GM23248 (cell line): ENCODE measurements at regions not wholly inside any gene's neighbourhood (a gene's known extent, or its start where the extent isn't known, plus 50 kb on each side); places are given as distances from the start of the nearest gene placed in this dataset.

Experiments
- EZH2 ChIP-seq: fragments of 200-600 bp; sonication (generic); IDR thresholded peaks from 2 replicates; pipeline ENCODE4 v1.6.1; 2018; ENCODE audit warnings: antibody characterized with exemption, mild to moderate bottlenecking; ENCODE audit not compliant: insufficient read depth, poor library complexity, severe bottlenecking
- EZH2phosphoT487 ChIP-seq: fragments of 200-600 bp; sonication (generic); IDR thresholded peaks from 2 replicates; pipeline ENCODE4 v1.6.1; 2018; ENCODE audit warnings: antibody characterized with exemption, moderate library complexity, mild to moderate bottlenecking, low read depth; ENCODE audit not compliant: insufficient read depth

GRCh38 chr10:84719687-84720086, 391.3 kb downstream of the CCSER2 start:
- no peak for TF ChIP-seq EZH2
- no peak for TF ChIP-seq EZH2phosphoT487
